GM06990 (cell line): ENCODE measurements at regions not wholly inside any gene's neighbourhood (a gene's known extent, or its start where the extent isn't known, plus 50 kb on each side); places are given as distances from the start of the nearest gene placed in this dataset.

ENCODE experiments used
- DNase-seq: peaks from one replicate; pipeline ENCODE4 v3.0.0-alpha.2; 2011; ENCODE audit not compliant: insufficient read length; ENCODE audit errors: extremely low read depth
- H3K27me3 ChIP-seq: replicated peaks from 2 replicates; pipeline ENCODE4 v1.6.0; 2011; ENCODE audit warnings: low read length; ENCODE audit not compliant: control insufficient read depth, insufficient read depth
- H3K36me3 ChIP-seq: 2 replicates; pipeline ENCODE4 v1.5.1; 2011; ENCODE audit warnings: low read length; ENCODE audit not compliant: control insufficient read depth, insufficient read depth
- H3K4me3 ChIP-seq: replicated peaks from 2 replicates; pipeline ENCODE4 v1.5.1; 2011; ENCODE audit warnings: low read depth, mild to moderate bottlenecking, control low read depth, low read length
- CTCF ChIP-seq: IDR thresholded peaks from 2 replicates; pipeline ENCODE4 v1.5.1; 2011; ENCODE audit warnings: low read length, control low read depth, mild to moderate bottlenecking, inconsistent platforms; ENCODE audit not compliant: insufficient read depth, poor library complexity, severe bottlenecking

GRCh38 chr18:46421973-46422551, 235.0 kb downstream of the LOXHD1 start:
- TF ChIP-seq CTCF, result no peak
- no peaks in the 10 kb centered on the region; the same call in none of the 2 replicates for H3K27me3 ChIP-seq
- H3K36me3 ChIP-seq, result no peaks in the 10 kb centered on the region
- H3K4me3 ChIP-seq, result no peak overlapping the region
- no peak for DNase-seq

- H3K27me3 ChIP-seq, result no peaks in the 10 kb centered on the region; the same call in none of the 2 replicates
- no peak overlapping the region for H3K4me3 ChIP-seq
- no peak for TF ChIP-seq CTCF
- no peak for DNase-seq
- no peaks in the 10 kb centered on the region for H3K36me3 ChIP-seq
Observed at GRCh38 chr18:46422552-46423055, 234.4 kb downstream of the LOXHD1 start.

- TF ChIP-seq CTCF, result no peak
- Histone ChIP-seq H3K36me3 (no peaks in the 10 kb centered on the region), H3K27me3 (no peaks in the 10 kb centered on the region; the same call in none of the 2 replicates), H3K4me3 (no peak overlapping the region)
- DNase-seq, result no peak
Observed at GRCh38 chr18:46423226-46423805, 233.7 kb downstream of the LOXHD1 start.

- no peak for TF ChIP-seq CTCF
- no peak for DNase-seq
- H3K27me3 ChIP-seq, result no peaks in the 10 kb centered on the region; the same call in none of the 2 replicates
- H3K4me3 ChIP-seq, result no peak overlapping the region
- no peaks in the 10 kb centered on the region for H3K36me3 ChIP-seq
Observed at GRCh38 chr18:46424898-46425297, 232.1 kb downstream of the LOXHD1 start.

- no peaks in the 10 kb centered on the region for H3K36me3 ChIP-seq
- H3K4me3 ChIP-seq, result no peak overlapping the region
- DNase-seq, result no peak
- H3K27me3 ChIP-seq, result no peaks in the 10 kb centered on the region; the same call in none of the 2 replicates
- no peak for TF ChIP-seq CTCF
Observed at GRCh38 chr18:46425511-46425910, 231.5 kb downstream of the LOXHD1 start.
